OCI-LY3 (cell line): ENCODE measurements at regions not wholly inside any gene's neighbourhood (a gene's known extent, or its start where the extent isn't known, plus 50 kb on each side); places are given as distances from the start of the nearest gene placed in this dataset.

Experiments used
- CTCF ChIP-seq: fragments of 200-600, 300-600 bp; sonication (generic); IDR thresholded peaks from 2 replicates; pipeline ENCODE4 v1.5.1; 2014; ENCODE audit warnings: antibody characterized with exemption, low read length, low read depth
- EZH2phosphoT487 ChIP-seq: fragments of 200-600 bp; shearing (Covaris generic); IDR thresholded peaks from 2 replicates; pipeline ENCODE4 v1.6.1; 2018; ENCODE audit warnings: antibody characterized with exemption, mixed run types, low read depth

- TF ChIP-seq CTCF: no peak
- no peak for TF ChIP-seq EZH2phosphoT487
Measured at GRCh38 chr11:70921804-70922203, 330.6 kb downstream of the SHANK2 start.
